ENCODE measurements at regions not wholly inside any gene's neighbourhood (a gene's known extent, or its start where the extent isn't known, plus 50 kb on each side); places are given as distances from the start of the nearest gene placed in this dataset.
A peak's percentile ranks its signal among the peaks of the same experiment; 100 is the strongest.

GRCh38 chr4:159049780-159050375 is 53.0 kb upstream of the RAPGEF2 start:
- Mint-ChIP-seq H3K4me1 (peaks cover 18% of the 10 kb centered on the region), H3K27me3 (ENCODE audit: low read depth) (no peaks in the 10 kb centered on the region), H3K9me3 (no peaks in the 10 kb centered on the region), H3K27ac (no peak overlapping the region), H3K36me3 (ENCODE audit: low read depth) (no peaks in the 10 kb centered on the region), H3K4me3 (no peak overlapping the region)
- TF ChIP-seq CTCF (IDR thresholded peaks at IDR 0.05; ENCODE audit: unreplicated experiment in 3 of 3): no peak

GRCh38 chr4:159051245-159052071 is 51.4 kb upstream of the RAPGEF2 start:
- no peaks in the 10 kb centered on the region for H3K9me3 Mint-ChIP-seq
- H3K4me3 Mint-ChIP-seq: peak overlapping the region in 1 of 3 experiments; percentile 29
- no peaks in the 10 kb centered on the region for H3K36me3 Mint-ChIP-seq (ENCODE audit: low read depth)
- H3K27ac Mint-ChIP-seq: peak overlapping the region; percentile 2 to 55 (median 7)
- no peaks in the 10 kb centered on the region for H3K27me3 Mint-ChIP-seq (ENCODE audit: low read depth)
- peaks cover 18% of the 10 kb centered on the region for H3K4me1 Mint-ChIP-seq
- no peak for TF ChIP-seq CTCF (IDR thresholded peaks at IDR 0.05; ENCODE audit: unreplicated experiment in 3 of 3)

GRCh38 chr4:159052315-159052714 is 50.6 kb upstream of the RAPGEF2 start:
- Mint-ChIP-seq H3K36me3 (ENCODE audit: low read depth) (no peaks in the 10 kb centered on the region), H3K27ac (peak overlapping the region in 1 of 3 experiments; percentile 2), H3K4me1 (peaks cover 18% of the 10 kb centered on the region), H3K27me3 (ENCODE audit: low read depth) (no peaks in the 10 kb centered on the region), H3K9me3 (no peaks in the 10 kb centered on the region), H3K4me3 (no peak overlapping the region)
- TF ChIP-seq CTCF (IDR thresholded peaks at IDR 0.05; ENCODE audit: unreplicated experiment in 3 of 3): no peak
